K562 (cell line): ENCODE measurements at regions not wholly inside any gene's neighbourhood (a gene's known extent, or its start where the extent isn't known, plus 50 kb on each side); places are given as distances from the start of the nearest gene placed in this dataset.

Experiments
- ZHX1 ChIP-seq: fragments of 150-350 bp; conservative IDR thresholded peaks from 2 replicates; pipeline ENCODE4 v1.6.1; 2014; ENCODE audit warnings: low read length
- ZNF318 ChIP-seq, 2 experiments: fragments of 450-650 bp; IDR thresholded peaks; 2 replicates each; pipeline ENCODE4 v1.6.1; 2016; ENCODE audit warnings: mild to moderate bottlenecking in 2 of 2, borderline replicate concordance in 1 of 2, low read depth in 1 of 2, moderate library complexity in 1 of 2
- ZNF707 ChIP-seq: fragments of 250-450 bp; sonication (Bioruptor Pico); conservative IDR thresholded peaks from 2 replicates; pipeline ENCODE4 v1.8.0; 2022; ENCODE audit warnings: inconsistent platforms, mild to moderate bottlenecking, moderate library complexity

- no peak for TF ChIP-seq ZHX1
- TF ChIP-seq ZNF318 (IDR thresholded peaks at IDR 0.05; ENCODE audit: borderline replicate concordance in 1 of 2, low read depth in 1 of 2), result no peak
- TF ChIP-seq ZNF707 (CRISPR knock-in tag), result no peak
These were observed 57.6 kb upstream of the JAG1 start (continued) for GRCh38 chr20:10731190-10731965.
